GM21526 (cell line): ENCODE measurements at regions not wholly inside any gene's neighbourhood (a gene's known extent, or its start where the extent isn't known, plus 50 kb on each side); places are given as distances from the start of the nearest gene placed in this dataset.

Source experiments
- ATAC-seq: cut with Tn5 transposase; IDR thresholded peaks from one replicate; pipeline ENCODE4 v1.9.1; 2021; ENCODE audit warnings: moderate library complexity; ENCODE audit not compliant: unreplicated experiment, low FRiP score

GRCh38 chr4:12884846-12885796, 599.0 kb downstream of the RAB28 start:
- no peak for ATAC-seq

GRCh38 chr4:12881945-12882584, 602.1 kb downstream of the RAB28 start:
- no peak for ATAC-seq

- no peak for ATAC-seq
These were observed 603.3 kb downstream of the RAB28 start for GRCh38 chr4:12880844-12881243.

- ATAC-seq, result no peak
These were observed 604.6 kb downstream of the RAB28 start for GRCh38 chr4:12879496-12879895.

- no peak for ATAC-seq
These were observed 608.4 kb downstream of the RAB28 start for GRCh38 chr4:12875640-12876243.

GRCh38 chr4:12873351-12873750, 610.8 kb downstream of the RAB28 start:
- ATAC-seq, result no peak

GRCh38 chr4:12861422-12861821, 622.7 kb downstream of the RAB28 start:
- ATAC-seq, result no peak

- no peak for ATAC-seq
These were observed 631.5 kb downstream of the RAB28 start for GRCh38 chr4:12852338-12853307.

GRCh38 chr4:12846368-12846767, 637.8 kb downstream of the RAB28 start:
- no peak for ATAC-seq

GRCh38 chr4:12844141-12844540, 640.0 kb downstream of the RAB28 start:
- ATAC-seq, result no peak

- ATAC-seq, result no peak
These were observed 656.2 kb downstream of the RAB28 start for GRCh38 chr4:12827966-12828365.

- no peak for ATAC-seq
These were observed 692.6 kb downstream of the RAB28 start for GRCh38 chr4:12791536-12791935.

GRCh38 chr4:12787261-12787660, 696.9 kb downstream of the RAB28 start:
- ATAC-seq, result no peak

- ATAC-seq, result no peak
These were observed 705.4 kb downstream of the RAB28 start for GRCh38 chr4:12778706-12779105.

- ATAC-seq, result no peak
These were observed 705.9 kb downstream of the RAB28 start for GRCh38 chr4:12778191-12778590.

- no peak for ATAC-seq
These were observed 713.8 kb downstream of the RAB28 start for GRCh38 chr4:12770351-12770750.

GRCh38 chr4:12761694-12762093, 722.4 kb downstream of the RAB28 start:
- no peak for ATAC-seq

- ATAC-seq, result no peak
These were observed 737.0 kb downstream of the RAB28 start for GRCh38 chr4:12747154-12747553.

GRCh38 chr4:12746221-12746620, 737.9 kb downstream of the RAB28 start:
- no peak for ATAC-seq

- no peak for ATAC-seq
These were observed 749.6 kb downstream of the RAB28 start for GRCh38 chr4:12734586-12734985.
